Activated CD4-positive, alpha-beta T cell treated with anti-CD3 and anti-CD28 coated beads for 24 hours (primary cell): ENCODE measurements at regions not wholly inside any gene's neighbourhood (a gene's known extent, or its start where the extent isn't known, plus 50 kb on each side); places are given as distances from the start of the nearest gene placed in this dataset.

Source experiments
- DNase-seq, 2 donors: peaks; one replicate each; pipeline ENCODE4 v3.0.0-alpha.2; 2020; ENCODE audit warnings: low read depth in 2 of 2

DNA sequence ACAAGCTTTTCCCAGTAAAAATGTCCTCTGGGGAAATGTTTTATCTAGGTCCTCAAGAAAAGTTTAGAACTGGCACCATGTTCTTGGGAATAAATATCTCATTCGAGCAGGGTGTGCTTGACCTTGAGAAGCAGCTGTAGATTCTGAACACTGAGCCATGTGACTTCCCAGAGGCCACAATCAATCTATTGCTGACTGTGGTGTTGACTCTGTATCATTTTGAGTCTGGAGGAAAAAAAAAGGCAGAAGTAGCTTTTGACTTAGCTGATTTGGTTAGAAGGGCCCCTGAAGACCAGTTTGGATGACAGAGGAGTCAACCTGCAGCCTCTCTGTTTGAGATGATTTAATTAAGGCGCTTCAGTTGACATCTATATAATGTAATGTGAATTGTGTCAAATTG is 592.4 kb upstream of the SEL1L start:
- no peak for DNase-seq

DNA sequence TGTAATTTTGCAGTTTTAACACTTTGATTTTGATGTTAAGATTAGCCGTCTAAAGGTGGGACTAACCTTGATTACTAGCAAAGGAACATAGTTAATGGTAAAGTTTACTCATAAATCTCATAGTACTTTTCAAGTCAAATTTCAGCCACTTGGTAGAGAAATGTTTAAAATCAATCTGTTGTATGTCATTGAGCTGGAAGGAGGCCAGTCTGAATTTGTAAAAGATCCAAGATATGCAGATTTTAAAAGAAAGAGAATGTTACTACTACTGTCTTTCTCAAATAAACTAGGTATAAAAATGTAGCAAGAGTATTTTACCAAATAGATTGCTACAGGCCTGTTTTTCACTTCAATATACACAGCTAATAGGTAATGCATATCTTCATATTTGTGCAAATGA is 600.8 kb upstream of the SEL1L start:
- no peak for DNase-seq

DNA sequence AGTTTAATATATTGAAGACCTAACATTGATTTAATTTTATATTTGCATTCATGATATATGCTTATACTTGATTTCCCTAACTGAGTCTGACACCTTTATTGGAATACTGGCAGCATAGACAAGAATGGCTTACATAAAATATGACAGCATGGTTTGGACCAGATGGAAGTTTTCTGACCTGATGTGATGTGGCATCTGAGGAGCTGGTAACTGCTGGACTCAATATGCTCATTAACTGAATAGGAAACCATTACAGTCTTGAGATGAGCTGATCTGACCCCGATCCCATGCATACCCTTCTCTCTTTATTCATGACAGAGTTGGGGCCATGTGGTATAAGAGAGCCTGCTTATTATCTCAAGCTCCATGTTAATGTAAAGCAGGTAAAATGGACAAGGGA is 604.8 kb upstream of the SEL1L start:
- DNase-seq: no peak

DNA sequence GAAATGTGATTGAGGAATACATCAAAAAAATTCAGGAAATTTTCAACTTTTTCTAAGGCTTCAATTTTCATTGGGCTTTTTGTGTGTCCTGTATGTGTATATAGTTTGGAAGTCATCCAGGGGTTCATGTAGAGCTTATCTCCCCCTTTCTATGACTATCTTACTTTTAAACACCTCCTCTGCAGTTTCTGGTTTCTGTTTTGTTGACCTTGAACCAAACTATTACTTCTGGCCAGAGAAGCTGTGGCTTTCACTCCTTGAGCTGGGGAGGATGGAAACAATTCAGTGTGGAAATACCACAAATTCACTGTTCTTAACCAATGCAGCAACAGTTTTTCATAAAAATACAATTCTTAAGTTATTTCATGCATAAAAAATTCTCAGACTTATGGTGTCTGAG is 613.2 kb upstream of the SEL1L start:
- DNase-seq: no peak

DNA sequence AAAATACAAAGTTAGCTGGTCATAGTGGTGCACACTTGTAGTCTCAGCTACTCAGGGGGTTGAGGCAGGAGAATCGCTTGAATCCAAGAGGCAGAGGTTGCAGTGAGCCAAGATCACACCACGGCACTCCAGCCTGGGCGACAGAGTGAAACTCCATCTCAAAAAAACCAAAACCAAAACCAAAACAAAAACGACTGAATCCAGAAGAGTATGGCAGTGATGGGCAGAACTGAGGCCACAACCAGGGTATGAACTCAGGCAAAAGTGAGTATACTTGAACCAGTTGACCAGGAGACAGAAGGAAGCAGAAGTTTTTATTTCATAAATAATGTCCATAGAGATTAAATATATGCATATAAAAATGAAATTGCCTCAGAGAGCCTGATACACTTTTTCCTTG is 620.0 kb upstream of the SEL1L start:
- no peak for DNase-seq

DNA sequence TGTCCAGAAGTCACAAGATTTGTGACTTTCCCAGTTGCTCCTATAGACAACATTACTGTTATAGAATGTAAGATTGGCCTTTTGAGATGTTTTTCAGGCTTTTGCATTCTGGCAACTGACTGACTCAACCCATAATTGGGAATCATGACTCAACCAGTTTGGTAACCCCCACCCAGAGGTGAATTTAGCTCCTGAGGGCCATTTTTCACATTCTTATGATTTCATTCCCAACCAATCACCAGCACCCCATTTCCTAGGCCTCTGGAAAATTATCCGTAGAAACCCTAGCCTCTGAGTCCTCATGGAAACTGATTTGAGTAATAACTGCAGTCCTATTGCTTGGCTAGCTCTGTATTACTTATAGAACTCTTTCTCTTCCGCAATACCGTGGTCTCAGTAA is 626.0 kb upstream of the SEL1L start:
- no peak for DNase-seq

DNA sequence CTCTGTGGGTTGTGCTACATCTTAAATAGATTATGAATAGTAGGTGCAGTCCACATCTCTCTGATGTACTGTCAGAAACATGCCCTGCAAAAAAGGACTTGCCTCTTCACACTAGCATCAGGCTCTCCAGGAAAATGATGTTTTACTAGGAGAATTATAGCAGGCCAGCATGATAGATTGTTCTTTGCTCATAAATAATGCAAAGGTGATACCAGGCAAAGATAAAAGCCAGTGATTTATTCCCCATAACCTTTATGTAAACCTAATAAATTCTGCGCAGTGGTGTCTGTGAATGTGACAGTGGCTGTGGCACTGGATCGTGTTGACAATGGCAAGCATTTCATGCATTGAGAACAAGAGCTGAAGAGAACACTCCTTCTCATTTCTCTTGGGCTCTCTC is 646.5 kb upstream of the SEL1L start:
- DNase-seq: no peak

DNA sequence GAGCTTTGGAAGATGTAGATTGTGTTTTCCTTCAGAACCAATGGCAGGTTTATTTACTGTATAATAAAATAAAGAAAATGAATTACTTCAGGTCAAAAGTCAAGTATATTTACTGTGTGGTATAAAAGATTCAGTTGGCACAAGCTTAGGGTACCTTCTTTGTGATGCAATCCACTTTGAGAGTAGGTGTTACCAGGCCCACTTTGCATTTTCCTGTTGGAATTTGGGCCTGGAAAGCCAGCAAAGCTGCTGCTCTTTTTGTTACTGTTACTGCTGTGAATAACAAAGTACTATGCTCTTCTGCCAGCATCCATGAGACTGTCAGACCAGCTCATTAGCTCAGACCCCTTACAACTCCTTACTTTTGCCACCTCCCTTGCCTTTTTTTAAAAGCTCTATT is 649.0 kb upstream of the SEL1L start:
- no peak for DNase-seq

DNA sequence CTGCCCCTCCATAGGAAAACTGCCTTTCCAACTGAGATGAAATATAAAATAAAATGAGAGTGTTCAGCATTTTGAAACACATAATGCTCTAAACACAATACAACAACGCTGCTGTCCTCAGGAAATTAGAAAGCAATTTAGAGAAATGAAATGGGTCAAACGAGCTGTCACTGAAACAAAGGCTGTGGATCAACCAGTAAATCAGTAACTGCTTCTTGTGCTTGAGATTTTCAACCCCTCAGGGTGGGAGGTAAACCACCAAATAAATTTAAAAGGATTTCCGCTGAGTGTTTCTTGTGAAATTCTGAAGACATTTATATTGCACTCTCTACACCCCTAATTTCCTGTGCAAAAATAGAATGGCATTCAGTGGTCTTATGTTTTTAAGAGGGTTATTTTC is 657.1 kb upstream of the SEL1L start:
- no peak for DNase-seq

DNA sequence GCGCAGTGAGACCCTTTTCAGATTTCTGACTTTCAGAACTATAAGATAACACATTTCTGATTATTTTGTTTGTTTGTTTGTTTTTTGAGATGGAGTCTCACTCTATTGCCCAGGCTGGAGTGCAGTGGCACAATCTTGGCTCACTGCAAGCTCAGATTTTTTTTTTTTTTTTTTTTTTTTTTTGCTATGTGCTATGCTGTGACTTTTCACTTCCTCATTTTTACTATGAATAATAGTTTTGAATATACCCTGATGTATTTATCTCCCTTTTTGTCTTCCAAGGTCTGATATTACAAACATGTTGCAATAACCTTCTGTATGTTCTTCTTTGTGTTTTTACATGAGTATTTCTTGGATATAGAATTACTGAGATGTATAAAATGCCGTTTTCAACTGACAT is 658.7 kb upstream of the SEL1L start:
- DNase-seq: no peak

DNA sequence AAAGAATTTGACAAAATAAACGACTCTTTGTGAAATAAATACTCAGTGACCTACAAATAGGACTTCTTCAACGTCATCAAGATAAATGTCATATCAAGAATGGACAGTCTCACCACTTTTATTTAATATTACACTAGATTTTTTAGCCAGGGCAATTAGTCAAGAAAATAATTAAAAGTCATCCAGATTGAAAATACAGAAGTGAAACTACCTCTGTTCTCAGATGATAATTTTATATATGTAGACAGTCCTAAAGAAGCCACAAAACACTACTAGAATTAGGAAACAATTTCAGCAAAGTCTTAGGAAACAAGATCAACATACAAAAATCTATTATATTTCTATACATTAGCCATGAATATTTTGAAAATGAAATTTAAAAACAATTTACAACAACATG is 689.6 kb upstream of the SEL1L start:
- DNase-seq: no peak

DNA sequence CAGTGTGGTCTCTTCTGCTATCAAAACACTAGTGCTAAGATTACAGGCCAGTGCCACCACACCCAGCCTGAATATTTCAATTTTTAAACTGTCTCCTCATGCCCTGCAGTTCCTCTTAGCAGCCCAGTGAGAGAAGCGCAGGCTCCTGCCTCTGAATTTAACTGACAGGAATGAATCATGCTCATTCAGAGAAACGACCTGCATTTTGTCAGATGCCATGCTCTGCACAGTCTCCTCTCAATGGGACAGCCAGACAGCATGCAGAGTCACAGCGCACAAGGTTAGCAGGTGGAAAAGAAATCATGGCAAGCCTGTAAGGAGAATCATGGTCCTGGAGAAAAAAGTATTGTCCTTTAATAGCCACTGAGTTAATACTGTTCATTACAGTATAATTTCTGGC is 691.0 kb upstream of the SEL1L start:
- no peak for DNase-seq

DNA sequence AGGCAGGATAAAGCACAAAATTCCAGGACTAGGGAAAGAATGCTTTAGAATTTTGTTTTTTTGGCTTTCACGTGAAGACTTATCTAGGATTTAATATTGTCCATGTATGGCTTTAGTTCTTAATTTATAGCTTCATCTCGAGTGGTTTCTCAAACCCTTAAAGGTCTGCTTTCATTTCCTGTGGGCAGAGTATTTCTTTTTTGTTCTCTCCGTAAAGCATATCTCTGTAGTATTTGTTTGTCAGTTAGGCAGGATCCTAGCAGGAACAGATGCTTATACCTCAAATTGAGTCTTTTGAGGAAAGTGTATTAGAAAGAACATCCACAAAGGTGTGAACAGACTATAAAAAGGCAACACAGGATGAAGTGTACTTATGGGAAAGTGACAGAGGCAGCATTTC is 697.1 kb upstream of the SEL1L start:
- no peak for DNase-seq

DNA sequence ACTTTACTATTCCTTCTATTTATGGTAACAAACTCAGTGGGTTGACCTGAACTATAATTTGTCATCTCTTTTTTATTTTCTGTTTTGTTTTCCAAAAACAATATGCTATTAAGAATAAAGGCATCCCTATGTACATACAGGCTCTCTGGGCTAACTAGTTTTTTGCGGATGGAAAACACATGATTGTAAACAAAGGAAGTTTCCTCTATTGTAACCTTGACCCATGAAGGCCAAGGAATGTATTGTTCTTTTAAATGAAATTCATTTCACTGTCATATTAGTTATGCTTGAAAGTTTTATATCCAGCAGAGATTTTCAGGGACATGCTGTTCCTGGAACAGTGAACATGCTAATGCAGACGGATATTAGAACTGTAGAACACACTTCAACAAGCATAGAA is 705.0 kb upstream of the SEL1L start:
- DNase-seq: no peak

DNA sequence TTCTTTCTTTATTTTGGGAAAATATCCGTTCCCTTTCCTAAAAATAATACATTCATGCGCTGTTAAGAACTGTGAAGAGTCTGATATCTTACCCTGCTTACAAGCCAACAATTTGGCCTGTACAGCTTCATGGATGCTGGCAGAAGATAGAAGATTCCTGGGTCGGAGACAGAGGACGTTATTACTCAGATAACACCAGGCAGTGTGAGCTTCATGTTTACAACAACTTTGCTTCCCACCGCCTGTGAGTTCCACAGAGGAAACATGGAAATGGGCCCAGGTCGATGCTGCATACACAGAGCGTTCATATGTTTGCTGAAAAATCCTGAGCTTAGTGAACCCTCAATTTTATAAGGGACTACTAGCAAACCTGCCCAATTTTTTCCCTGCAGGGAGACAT is 705.6 kb upstream of the SEL1L start:
- no peak for DNase-seq

DNA sequence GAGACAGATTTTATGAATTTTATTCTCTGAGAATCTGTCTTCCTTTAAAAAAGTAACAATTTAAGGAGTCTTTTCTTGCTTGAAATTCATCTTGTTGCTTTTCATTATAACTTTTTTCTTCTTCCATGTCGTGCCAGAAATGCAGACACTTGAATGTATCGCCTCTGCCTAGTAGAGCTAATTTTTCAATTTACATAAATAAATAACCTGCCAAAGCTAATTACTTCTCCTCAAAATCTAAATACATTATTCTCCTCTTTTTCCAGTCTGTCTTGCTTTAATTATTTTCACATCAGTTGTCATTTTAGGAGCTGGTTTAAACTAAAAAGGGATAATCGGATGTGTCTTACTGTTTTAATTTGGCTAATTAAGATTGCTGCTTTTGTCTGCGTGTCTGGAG is 711.1 kb upstream of the SEL1L start:
- no peak for DNase-seq

DNA sequence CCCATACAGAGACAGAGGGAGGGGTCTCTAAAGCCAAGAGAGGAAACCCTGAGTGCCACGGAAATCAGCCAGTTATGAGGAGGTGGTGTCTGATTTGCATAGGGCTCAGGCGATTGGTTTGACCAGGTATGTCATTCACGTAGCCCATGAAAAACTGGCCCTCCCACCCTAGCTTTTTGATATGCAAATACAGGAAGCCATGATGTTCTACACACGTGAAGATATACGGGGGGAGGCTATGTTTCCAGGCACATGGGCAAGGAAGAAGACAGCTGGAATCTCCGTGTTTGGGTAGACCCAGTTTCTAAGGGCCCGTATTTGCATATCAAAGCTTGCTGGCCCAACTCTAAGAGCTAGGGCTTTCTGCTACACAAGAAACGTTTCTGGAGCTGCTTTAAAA is 717.8 kb upstream of the SEL1L start:
- DNase-seq: no peak

DNA sequence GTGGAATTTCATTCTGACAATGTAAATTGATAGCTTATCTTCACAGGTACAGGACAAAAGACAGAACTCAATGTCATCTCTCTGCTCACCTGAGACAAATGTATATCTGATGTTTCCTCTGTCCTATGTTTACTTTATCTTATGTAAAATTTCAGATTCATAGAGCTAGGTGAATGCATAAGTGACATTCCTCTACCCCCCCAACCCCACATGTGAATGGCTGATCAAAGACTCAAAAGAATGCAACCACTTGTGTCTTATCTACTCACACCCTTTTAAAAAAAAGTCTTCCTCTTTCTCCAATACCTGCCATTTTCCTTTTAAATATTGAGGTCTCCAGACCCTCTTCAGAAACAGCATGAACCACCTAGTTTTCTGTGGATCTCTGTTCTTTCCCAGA is 736.6 kb upstream of the SEL1L start:
- no peak for DNase-seq

DNA sequence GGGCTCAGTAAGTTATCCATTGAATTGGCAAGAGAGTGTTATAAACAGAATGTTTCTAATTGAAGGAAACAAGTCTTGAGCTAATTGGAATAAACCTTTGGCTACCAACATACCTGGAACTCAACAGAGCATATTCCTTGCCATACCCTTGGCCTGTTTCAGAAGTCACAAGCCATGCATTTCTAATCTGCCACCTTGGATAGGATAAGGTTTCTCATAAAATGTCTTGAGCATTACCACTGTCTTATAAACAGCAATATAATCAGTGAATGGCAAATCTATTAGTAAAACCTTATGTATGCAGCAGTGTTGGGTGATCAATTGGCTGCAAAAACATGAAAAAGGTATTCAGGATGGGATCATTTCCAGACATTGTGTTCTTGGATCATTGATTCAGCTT is 765.2 kb upstream of the SEL1L start:
- no peak for DNase-seq

DNA sequence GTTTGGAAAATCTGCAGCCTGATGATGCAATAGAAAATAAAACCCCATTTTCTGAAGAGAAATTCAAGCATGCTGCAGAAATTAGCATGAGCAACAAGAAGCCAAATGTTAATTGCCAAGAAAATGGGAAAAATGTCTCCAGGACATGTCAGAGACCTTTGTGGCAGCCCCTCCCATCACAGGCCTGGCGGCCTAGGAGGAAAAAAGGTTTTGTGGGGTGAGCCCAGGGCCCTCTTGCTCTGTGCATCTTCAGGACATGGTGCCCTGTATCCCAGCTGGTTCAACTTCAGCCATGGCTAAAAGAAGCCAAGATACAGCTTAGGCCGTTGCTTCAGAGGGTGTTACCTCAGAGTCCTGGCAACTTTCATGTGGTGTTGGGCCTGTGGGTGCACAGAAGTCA is 775.5 kb upstream of the SEL1L start:
- no peak for DNase-seq

DNA sequence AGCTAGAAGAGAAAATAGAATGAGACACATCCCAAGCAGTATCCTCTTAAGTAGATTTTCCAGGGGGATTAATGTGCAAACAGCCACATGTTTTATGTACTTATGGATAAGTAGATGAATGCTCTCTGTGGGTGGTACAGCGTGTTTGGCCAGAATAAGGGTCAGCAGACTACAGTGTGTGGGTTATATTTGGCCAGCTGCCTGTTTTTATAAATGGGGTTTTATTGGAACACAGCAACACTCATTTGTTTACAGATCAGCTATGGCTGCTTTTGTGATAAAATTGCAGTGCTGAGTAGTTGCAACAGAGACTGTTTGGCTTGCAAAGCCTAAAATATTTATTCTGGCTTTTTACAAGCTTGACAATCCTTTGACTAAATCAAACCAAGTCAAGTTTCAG is 780.2 kb upstream of the SEL1L start:
- no peak for DNase-seq

DNA sequence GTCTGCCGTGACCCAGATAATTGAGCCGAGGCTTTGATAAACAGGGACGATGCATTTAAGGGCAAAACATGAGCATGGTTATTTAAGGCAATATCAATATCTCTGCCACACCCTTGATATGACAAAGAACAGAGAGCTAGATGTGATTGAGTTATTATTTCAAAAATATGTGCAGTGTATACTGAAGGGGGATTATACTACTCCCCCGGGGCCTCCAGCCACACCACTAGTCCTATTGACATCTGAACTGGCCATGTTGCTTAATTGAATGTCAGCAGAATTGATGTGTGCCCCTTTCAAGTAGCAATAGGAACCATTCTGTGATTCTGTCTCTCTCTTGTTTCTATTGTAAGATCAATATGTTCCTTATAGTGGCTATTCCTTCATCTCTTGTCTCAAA is 794.8 kb upstream of the SEL1L start:
- no peak for DNase-seq

DNA sequence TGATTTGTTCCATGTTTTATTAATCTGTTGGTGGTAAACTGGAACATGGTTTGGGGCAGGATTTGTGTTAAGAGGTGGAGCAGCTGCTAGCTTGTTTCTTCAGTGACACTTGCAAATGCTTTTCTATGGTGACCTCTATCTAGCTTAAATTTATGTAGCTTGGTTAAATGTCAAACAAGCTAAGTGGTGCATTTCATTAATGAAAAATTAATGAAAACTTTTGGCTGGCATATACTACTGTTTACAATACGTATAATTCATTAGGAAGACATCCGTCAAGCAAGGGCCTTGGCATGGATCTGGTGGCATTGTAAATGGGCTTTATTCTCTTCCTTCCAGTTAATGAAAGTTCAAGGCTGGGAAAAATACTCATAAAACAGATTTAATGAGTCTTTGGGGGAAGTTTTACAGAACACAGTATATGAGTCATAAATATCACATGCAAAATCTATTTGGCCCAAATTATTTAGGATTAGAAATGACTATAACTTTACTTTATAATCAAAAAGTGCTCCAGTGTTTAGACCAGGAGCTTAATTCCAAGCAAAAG is 807.7 kb upstream of the SEL1L start:
- no peak for DNase-seq

DNA sequence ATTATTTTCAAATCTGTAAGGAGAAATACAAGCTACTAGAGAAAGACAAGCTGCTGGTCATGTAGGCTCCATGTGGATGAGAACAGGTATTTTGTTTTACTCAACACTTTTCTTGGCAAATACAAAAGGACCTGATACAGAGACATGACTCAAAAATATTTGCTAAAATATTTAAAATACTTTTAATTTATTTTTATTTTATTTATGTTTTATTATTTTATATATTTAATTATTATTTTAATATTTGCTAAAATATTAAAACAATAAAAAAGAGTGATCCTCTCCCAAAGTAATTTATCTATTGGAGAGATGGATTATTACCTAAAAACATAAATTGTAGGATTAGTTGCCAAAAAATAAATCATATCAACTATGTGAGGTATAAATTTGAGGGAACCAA is 808.9 kb upstream of the SEL1L start:
- DNase-seq: no peak

DNA sequence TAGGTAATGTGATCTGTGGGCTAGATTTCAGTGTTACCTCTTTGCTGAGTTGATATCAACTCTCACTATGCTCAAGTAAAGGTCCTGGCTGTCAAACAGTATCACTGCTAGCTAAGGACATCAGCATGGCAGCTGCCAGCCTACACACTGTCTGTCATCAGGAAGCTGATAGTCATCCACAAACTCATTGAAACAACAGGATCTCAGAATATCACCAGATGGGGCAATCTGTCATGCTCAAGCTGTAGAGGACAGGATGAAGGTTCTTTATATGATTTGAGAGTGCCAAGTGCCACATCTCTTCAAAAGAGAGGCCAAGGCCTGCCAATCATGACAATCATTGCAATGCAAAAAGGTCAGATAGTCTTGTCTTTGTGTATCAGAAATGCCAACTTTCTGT is 811.5 kb upstream of the SEL1L start:
- no peak for DNase-seq
